Psoas muscle (tissue), 7 donors: ENCODE measurements at regions not wholly inside any gene's neighbourhood (a gene's known extent, or its start where the extent isn't known, plus 50 kb on each side); places are given as distances from the start of the nearest gene placed in this dataset.

ENCODE experiments used
- ATAC-seq, 4 donors: fragments of 200-7000 bp; cut with Tn5 transposase; one replicate each; pipeline ENCODE4 v1.9.1; 2020; ENCODE audit warnings: moderate library complexity in 3 of 4, mild to moderate bottlenecking in 2 of 4
- DNase-seq, 2 donors: peaks; one replicate each; pipeline ENCODE4 v3.0.0-alpha.2; 2020
- H3K27ac ChIP-seq: fragments of 200-600 bp; one replicate; pipeline ENCODE4 v1.8.0; 2022
- H3K27me3 ChIP-seq, 3 donors: fragments of 200-600 bp in 1 of 3; one replicate each; pipeline versions ENCODE4 v1.6.1 to v1.8.0; 2013 to 2022; ENCODE audit warnings: low read length in 2 of 3, mild to moderate bottlenecking in 2 of 3, moderate library complexity in 1 of 3; ENCODE audit not compliant: insufficient read depth in 3 of 3
- H3K36me3 ChIP-seq, 2 donors: fragments of 200-600 bp in 1 of 2; one replicate each; pipeline versions ENCODE4 v1.6.1 to v1.8.0; 2013 to 2022; ENCODE audit warnings: low read depth in 1 of 2, mild to moderate bottlenecking in 1 of 2, moderate library complexity in 1 of 2; ENCODE audit not compliant: insufficient read depth in 1 of 2
- H3K4me1 ChIP-seq: fragments of 200-600 bp; one replicate; pipeline ENCODE4 v1.8.0; 2022
- H3K4me3 ChIP-seq: fragments of 200-600 bp; one replicate; pipeline ENCODE4 v1.8.0; 2022; ENCODE audit warnings: mild to moderate bottlenecking
- H3K9me3 ChIP-seq: fragments of 200-600 bp; one replicate; pipeline ENCODE4 v1.8.0; 2022
- CTCF ChIP-seq: fragments of 200-600 bp; IDR thresholded peaks from one replicate; pipeline ENCODE4 v1.8.0; 2022; ENCODE audit warnings: antibody characterized with exemption
- WGBS, 3 donors: extraction: QIAGEN DNeasy Blood & Tissue Kit; methylation state at CpG; one replicate each; pipeline versions ENCODE4 v1.1.6 to v1.1.7; 2013; 5-methylcytosine and 5-hydroxymethylcytosine counted together
- intact Hi-C, 2 donors: fragments of 100-400 bp; cut with DNase I; formaldehyde crosslinking; loops; one replicate each; pipeline versions ENCODE4 v1.11.0 to v1.14.2; 2022
- donor health status: healthy with polysubstance abuse.
- donor health status: DM: no; HTN: no; CAD: no; lungs with moderate emphysema.
- donor health status: Bipolar disorder and iron deficiency.
- donor health status: healthy.
- donor health status: DM: yes; HTN: yes; CAD: no.
- donor health status: DM: no; HTN: no; CAD: no.
- donor health status: DM: yes; HTN: yes; CAD: no.

GRCh38 chr11:80320765-80321164 is 879.9 kb upstream of the TENM4 start:
- Histone ChIP-seq H3K4me3 (no peak overlapping the region), H3K4me1 (no peaks in the 10 kb centered on the region), H3K27ac (no peak overlapping the region), H3K27me3 (no peaks in the 10 kb centered on the region), H3K36me3 (no peaks in the 10 kb centered on the region), H3K9me3 (no peaks in the 10 kb centered on the region)
- WGBS, 3 donors, result 69 to 71% (median 71%) methylated on average over 4 of the region's 4 CpGs
- intact Hi-C loops, result no loop called here
- DNase-seq (no peak), ATAC-seq (no peak)
- TF ChIP-seq CTCF, result no peak

- ATAC-seq (no peak), DNase-seq (no peak)
These were observed 879.4 kb upstream of the TENM4 start for GRCh38 chr11:80320226-80320625.

GRCh38 chr11:80317612-80318011 is 876.8 kb upstream of the TENM4 start:
- ATAC-seq, result no peak
- no peak for DNase-seq
- 82 to 94% (median 92%) methylated on average over 1 of the region's 1 CpG for whole genome bisulfite sequencing, 3 donors
- intact Hi-C loops, result no loop called here
- TF ChIP-seq CTCF, result no peak
- Histone ChIP-seq H3K9me3 (no peaks in the 10 kb centered on the region), H3K36me3 (no peaks in the 10 kb centered on the region), H3K4me1 (no peaks in the 10 kb centered on the region), H3K4me3 (no peak overlapping the region), H3K27me3 (no peaks in the 10 kb centered on the region), H3K27ac (no peak overlapping the region)

More at GRCh38 chr11:80320226-80320625, 879.4 kb upstream of the TENM4 start:
- Histone ChIP-seq H3K4me3 (no peak overlapping the region), H3K36me3 (no peaks in the 10 kb centered on the region), H3K9me3 (no peaks in the 10 kb centered on the region), H3K27me3 (no peaks in the 10 kb centered on the region), H3K27ac (no peak overlapping the region), H3K4me1 (no peaks in the 10 kb centered on the region)
- 56 to 75% (median 75%) methylated on average over 1 of the region's 1 CpG for WGBS, 3 donors
- intact Hi-C loops, result no loop called here
- no peak for TF ChIP-seq CTCF

GRCh38 chr11:80315200-80315599 is 874.4 kb upstream of the TENM4 start:
- 20 to 34% (median 23%) methylated on average over 2 of the region's 2 CpGs for WGBS, 3 donors
- H3K9me3 ChIP-seq, result no peaks in the 10 kb centered on the region
- no peaks in the 10 kb centered on the region for H3K4me1 ChIP-seq
- no peaks in the 10 kb centered on the region for H3K27me3 ChIP-seq
- no peak overlapping the region for H3K4me3 ChIP-seq
- intact Hi-C loops, result no loop called here
- H3K27ac ChIP-seq, result no peak overlapping the region
- DNase-seq, result no peak
- H3K36me3 ChIP-seq, result no peaks in the 10 kb centered on the region
- ATAC-seq, result no peak
- TF ChIP-seq CTCF, result no peak

- no peak overlapping the region for H3K4me3 ChIP-seq
- TF ChIP-seq CTCF, result no peak
- H3K36me3 ChIP-seq, result no peaks in the 10 kb centered on the region
- ATAC-seq (no peak), DNase-seq (no peak)
- H3K27ac ChIP-seq, result no peak overlapping the region
- no peaks in the 10 kb centered on the region for H3K9me3 ChIP-seq
- no peaks in the 10 kb centered on the region for H3K27me3 ChIP-seq
- intact Hi-C loops, result no loop called here
- H3K4me1 ChIP-seq, result no peaks in the 10 kb centered on the region
These were observed 868.5 kb upstream of the TENM4 start for GRCh38 chr11:80309301-80309700.
